DMS153 treated with DMSO at 0.1 percent for 48 hours (cell line): ENCODE measurements at regions not wholly inside any gene's neighbourhood (a gene's known extent, or its start where the extent isn't known, plus 50 kb on each side); places are given as distances from the start of the nearest gene placed in this dataset.
"Not testable (repeated sequence)": the region's sequence is repeated elsewhere in the genome, so short reads cannot be mapped to it uniquely, and the experiment has no call there.

Source experiments
- DNase-seq: peaks from one replicate; lab custom pipeline; 2025; ENCODE audit not compliant: unreplicated experiment; lab: John Stamatoyannopoulos, UW

GRCh38 chr2:183522489-183523266 is 398.4 kb downstream of the NUP35 start:
- no peak for DNase-seq

GRCh38 chr2:183530333-183530901 is 406.2 kb downstream of the NUP35 start:
- no peak for DNase-seq

GRCh38 chr2:183532514-183532913 is 408.3 kb downstream of the NUP35 start:
- no peak for DNase-seq

GRCh38 chr2:183533021-183533420 is 408.8 kb downstream of the NUP35 start:
- no peak for DNase-seq

GRCh38 chr2:183536290-183536689 is 412.0 kb downstream of the NUP35 start:
- no peak for DNase-seq

GRCh38 chr2:183536714-183537113 is 412.5 kb downstream of the NUP35 start:
- no peak for DNase-seq

- DNase-seq: no peak
Observed at GRCh38 chr2:183541766-183542165, 417.5 kb downstream of the NUP35 start.

- DNase-seq: no peak
Observed at GRCh38 chr2:183542606-183543005, 418.4 kb downstream of the NUP35 start.

- DNase-seq: no peak
Observed at GRCh38 chr2:183543222-183543621, 419.0 kb downstream of the NUP35 start.

GRCh38 chr2:183543731-183544130 is 419.5 kb downstream of the NUP35 start:
- no peak for DNase-seq

- DNase-seq: not testable (repeated sequence)
Observed at GRCh38 chr2:183546560-183547350, 422.5 kb downstream of the NUP35 start.

- DNase-seq: no peak
Observed at GRCh38 chr2:183552716-183553115, 428.5 kb downstream of the NUP35 start.

GRCh38 chr2:183564726-183565125 is 440.5 kb downstream of the NUP35 start:
- no peak for DNase-seq

- no peak for DNase-seq
Observed at GRCh38 chr2:183575481-183575880, 451.2 kb downstream of the NUP35 start.

- no peak for DNase-seq
Observed at GRCh38 chr2:183579686-183580085, 455.4 kb downstream of the NUP35 start.

- DNase-seq: no peak
Observed at GRCh38 chr2:183592271-183592670, 468.0 kb downstream of the NUP35 start.

- no peak for DNase-seq
Observed at GRCh38 chr2:183594150-183594549, 469.9 kb downstream of the NUP35 start.

- no peak for DNase-seq
Observed at GRCh38 chr2:183597841-183598240, 473.6 kb downstream of the NUP35 start.

- no peak for DNase-seq
Observed at GRCh38 chr2:183604065-183604464, 479.8 kb downstream of the NUP35 start.

GRCh38 chr2:183605440-183605839 is 481.2 kb downstream of the NUP35 start:
- no peak for DNase-seq

- DNase-seq: no peak
Observed at GRCh38 chr2:183606022-183606717, 481.9 kb downstream of the NUP35 start.
